NCI-H526 (cell line): ENCODE measurements at regions not wholly inside any gene's neighbourhood (a gene's known extent, or its start where the extent isn't known, plus 50 kb on each side); places are given as distances from the start of the nearest gene placed in this dataset.
A peak's percentile ranks its signal among the peaks of the same experiment; 100 is the strongest.
"Not testable (repeated sequence)": the region's sequence is repeated elsewhere in the genome, so short reads cannot be mapped to it uniquely, and the experiment has no call there.

ENCODE experiments used
- DNase-seq, 2 experiments: peaks; one replicate each; lab custom pipeline; 2025; lab: John Stamatoyannopoulos, UW

GRCh38 chr3:117005274-117005673 lies 295.7 kb downstream of the TUSC7 start:
- DNase-seq = no peak

- no peak for DNase-seq
Measured at GRCh38 chr3:117005911-117006522, 296.4 kb downstream of the TUSC7 start.

- no peak for DNase-seq
Measured at GRCh38 chr3:117010318-117010717, 300.7 kb downstream of the TUSC7 start.

- no peak for DNase-seq
Measured at GRCh38 chr3:117011687-117012250, 302.2 kb downstream of the TUSC7 start.

- DNase-seq = peak in 1 of 2 experiments; percentile 22
Measured at GRCh38 chr3:117016378-117016777, 306.8 kb downstream of the TUSC7 start.

- DNase-seq = no peak
Measured at GRCh38 chr3:117017135-117017894, 307.7 kb downstream of the TUSC7 start.

- no peak for DNase-seq
Measured at GRCh38 chr3:117018655-117019054, 309.1 kb downstream of the TUSC7 start.

- peak; percentile 24 to 77 for DNase-seq
Measured at GRCh38 chr3:117019082-117019713, 309.6 kb downstream of the TUSC7 start.

- no peak for DNase-seq
Measured at GRCh38 chr3:117026401-117026800, 316.8 kb downstream of the TUSC7 start.

GRCh38 chr3:117035745-117036144 lies 326.2 kb downstream of the TUSC7 start:
- DNase-seq = no peak

- no peak for DNase-seq
Measured at GRCh38 chr3:117036259-117036799, 326.8 kb downstream of the TUSC7 start.

GRCh38 chr3:117045143-117045542 lies 335.6 kb downstream of the TUSC7 start:
- DNase-seq = no peak

GRCh38 chr3:117047951-117048705 lies 338.5 kb downstream of the TUSC7 start:
- DNase-seq = no peak

GRCh38 chr3:117052395-117052794 lies 342.8 kb downstream of the TUSC7 start:
- DNase-seq = no peak

GRCh38 chr3:117054556-117054955 lies 345.0 kb downstream of the TUSC7 start:
- DNase-seq = no peak

GRCh38 chr3:117056946-117057345 lies 347.4 kb downstream of the TUSC7 start:
- not testable (repeated sequence) for DNase-seq

- DNase-seq = peak; percentile 26 to 57
Measured at GRCh38 chr3:117059067-117059955, 349.7 kb downstream of the TUSC7 start.

- DNase-seq = peak in 1 of 2 experiments; percentile 20
Measured at GRCh38 chr3:117059956-117060270, 350.3 kb downstream of the TUSC7 start.

- no peak for DNase-seq
Measured at GRCh38 chr3:117063930-117064329, 354.4 kb downstream of the TUSC7 start.

GRCh38 chr3:117068301-117068700 lies 358.7 kb downstream of the TUSC7 start:
- DNase-seq = no peak

- DNase-seq = no peak
Measured at GRCh38 chr3:117074826-117075225, 365.2 kb downstream of the TUSC7 start.
